Caco-2 (cell line): ENCODE measurements at regions not wholly inside any gene's neighbourhood (a gene's known extent, or its start where the extent isn't known, plus 50 kb on each side); places are given as distances from the start of the nearest gene placed in this dataset.

Experiments used
- BruUV-seq: library from RNA; stranded (reverse); fragments of 400-500 nt; replicated peaks from 2 replicates; lab custom pipeline; 2021; lab: Mats Ljungman, UMichigan
- CTCF ChIA-PET: fragments of 300-600 bp; sonication (Branson Sonifier 250); formaldehyde crosslinking; loops from one replicate; lab custom pipeline; 2022; ENCODE audit warnings: antibody characterized with exemption; lab: Charles Lee
- POLR2A ChIA-PET: fragments of 300-600 bp; sonication (Branson Sonifier 250); formaldehyde crosslinking; loops from one replicate; lab custom pipeline; 2022; ENCODE audit warnings: antibody characterized with exemption; lab: Charles Lee
- DNase-seq, 2 experiments: peaks; one replicate each; pipeline versions ENCODE4 v3.0.0 to v3.0.0-alpha.2; 2020 to 2022
- H3K27me3 ChIP-seq: replicated peaks from 2 replicates; pipeline ENCODE4 v1.6.0; 2011; ENCODE audit warnings: low read length; ENCODE audit not compliant: control insufficient read depth, insufficient read depth
- H3K36me3 ChIP-seq: 2 replicates; pipeline ENCODE4 v1.5.1; 2011; ENCODE audit warnings: low read length; ENCODE audit not compliant: control insufficient read depth, insufficient read depth
- H3K4me1 ChIP-seq: fragments of 250-450 bp; sonication (Bioruptor Pico); 2 replicates; pipeline ENCODE4 v1.5.1; 2020; ENCODE audit warnings: mild to moderate bottlenecking
- H3K4me3 ChIP-seq: 2 replicates; pipeline ENCODE4 v1.5.1; 2011; ENCODE audit warnings: low read depth, mild to moderate bottlenecking, control low read depth, low read length
- H3K9me3 ChIP-seq: fragments of 250-450 bp; sonication (Bioruptor Pico); 2 replicates; pipeline ENCODE4 v1.5.1; 2020; ENCODE audit warnings: mild to moderate bottlenecking, moderate library complexity
- H3K27ac Mint-ChIP-seq: one replicate; pipeline ENCODE4 v1.8.0; 2022; ENCODE audit warnings: mixed read lengths; ENCODE audit not compliant: unreplicated experiment
- H3K27me3 Mint-ChIP-seq: one replicate; pipeline ENCODE4 v1.8.0; 2022; ENCODE audit warnings: mixed read lengths; ENCODE audit not compliant: insufficient read depth, unreplicated experiment
- H3K36me3 Mint-ChIP-seq: one replicate; pipeline ENCODE4 v1.8.0; 2022; ENCODE audit warnings: mild to moderate bottlenecking, mixed read lengths; ENCODE audit not compliant: insufficient read depth, unreplicated experiment
- H3K4me1 Mint-ChIP-seq: one replicate; pipeline ENCODE4 v1.8.0; 2022; ENCODE audit warnings: low read depth, mixed read lengths; ENCODE audit not compliant: unreplicated experiment
- H3K4me3 Mint-ChIP-seq: one replicate; pipeline ENCODE4 v1.8.0; 2022; ENCODE audit warnings: mild to moderate bottlenecking, moderate library complexity, mixed read lengths; ENCODE audit not compliant: unreplicated experiment
- H3K9me3 Mint-ChIP-seq: one replicate; pipeline ENCODE4 v1.8.0; 2022; ENCODE audit warnings: mixed read lengths; ENCODE audit not compliant: unreplicated experiment
- CTCF ChIP-seq, 2 experiments: fragments of 200-600 bp in 1 of 2; IDR thresholded peaks; 1 replicate in 1 of 2; 2 replicates in 1 of 2; pipeline versions ENCODE4 v1.5.1 to v1.8.0; 2011 to 2022; ENCODE audit warnings: antibody characterized with exemption in 1 of 2, control low read depth in 1 of 2, inconsistent platforms in 1 of 2, low read depth in 1 of 2, low read length in 1 of 2, mild to moderate bottlenecking in 1 of 2, moderate library complexity in 1 of 2; ENCODE audit not compliant: insufficient read depth in 1 of 2, severe bottlenecking in 1 of 2, unreplicated experiment in 1 of 2
- intact Hi-C: fragments of 100-400 bp; cut with micrococcal nuclease; formaldehyde crosslinking; loops from one replicate; pipeline ENCODE4 v1.10.0; 2022; ENCODE audit not compliant: unreplicated experiment

DNA sequence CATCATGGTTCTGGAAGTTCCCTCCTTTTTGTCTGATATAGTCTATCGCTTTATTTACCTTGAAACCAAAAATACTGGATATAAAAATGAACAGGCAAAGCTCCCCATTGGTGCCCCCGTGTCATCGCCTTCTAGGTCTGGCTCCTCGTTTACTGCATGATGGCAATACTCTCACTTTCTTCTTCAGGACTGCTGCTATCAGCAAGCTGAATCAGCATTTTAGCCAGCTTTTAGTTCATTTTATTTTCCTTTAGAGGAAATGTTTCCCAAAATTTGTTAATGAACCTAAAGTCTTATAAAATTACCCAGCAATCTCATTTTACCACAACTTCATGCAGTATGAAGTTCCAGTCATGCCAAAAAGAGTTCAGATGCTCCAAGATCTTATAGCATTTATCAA, 80.5 kb downstream of the ZIC3 start:
- Mint-ChIP-seq H3K9me3 (no peaks in the 10 kb centered on the region), H3K4me3 (no peak overlapping the region), H3K4me1 (no peaks in the 10 kb centered on the region), H3K27ac (no peak overlapping the region), H3K27me3 (peaks cover 2% of the 10 kb centered on the region), H3K36me3 (no peaks in the 10 kb centered on the region)
- no TSS peak for BruUV-seq
- Histone ChIP-seq H3K36me3 (no peaks in the 10 kb centered on the region), H3K4me1 (no peaks in the 10 kb centered on the region), H3K4me3 (no peak overlapping the region), H3K27me3 (no peaks in the 10 kb centered on the region), H3K9me3 (no peaks in the 10 kb centered on the region)
- DNase-seq = no peak
- no peak for TF ChIP-seq CTCF (IDR thresholded peaks at IDR 0.05; ENCODE audit: insufficient read depth in 1 of 2, low read depth in 1 of 2, low read length in 1 of 2, severe bottlenecking in 1 of 2, unreplicated experiment in 1 of 2)
- POLR2A ChIA-PET = no interaction called here
- intact Hi-C loops = no loop called here
- CTCF ChIA-PET = no interaction called here

DNA sequence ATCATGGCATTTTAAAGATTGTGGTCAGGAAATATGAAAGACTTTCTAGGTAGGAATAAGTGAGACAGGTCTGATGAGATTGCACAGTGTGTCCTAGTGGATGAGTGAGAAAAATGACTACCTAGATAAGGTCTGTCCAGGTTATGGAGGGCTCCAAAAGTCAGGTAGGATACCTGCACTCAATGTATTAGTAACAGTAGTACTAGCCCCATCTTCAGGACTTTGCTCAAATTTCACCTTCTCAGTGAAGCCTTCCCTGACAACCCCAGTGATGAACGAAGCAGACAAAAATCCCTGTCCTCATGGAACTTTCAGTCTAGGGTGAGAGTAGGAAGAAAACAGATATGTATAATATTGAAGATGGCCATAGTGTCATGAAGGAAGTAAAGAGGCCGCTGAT, 85.7 kb downstream of the ZIC3 start:
- no peak for DNase-seq
- no TSS peak for BruUV-seq
- no peak overlapping the region for H3K4me3 Mint-ChIP-seq
- H3K27ac Mint-ChIP-seq = no peak overlapping the region
- CTCF ChIA-PET = no interaction called here
- H3K9me3 Mint-ChIP-seq = no peaks in the 10 kb centered on the region
- Histone ChIP-seq H3K4me1 (no peaks in the 10 kb centered on the region), H3K36me3 (no peaks in the 10 kb centered on the region), H3K4me3 (no peak overlapping the region), H3K9me3 (no peaks in the 10 kb centered on the region), H3K27me3 (no peaks in the 10 kb centered on the region)
- peaks cover 2% of the 10 kb centered on the region for H3K27me3 Mint-ChIP-seq
- intact Hi-C loops = no loop called here
- no peak for TF ChIP-seq CTCF (IDR thresholded peaks at IDR 0.05; ENCODE audit: insufficient read depth in 1 of 2, low read depth in 1 of 2, low read length in 1 of 2, severe bottlenecking in 1 of 2, unreplicated experiment in 1 of 2)
- H3K36me3 Mint-ChIP-seq = no peaks in the 10 kb centered on the region
- H3K4me1 Mint-ChIP-seq = no peaks in the 10 kb centered on the region
- POLR2A ChIA-PET = no interaction called here

- no peak overlapping the region for H3K4me3 Mint-ChIP-seq
- DNase-seq = no peak
- no peaks in the 10 kb centered on the region for H3K36me3 ChIP-seq
- H3K36me3 Mint-ChIP-seq = no peaks in the 10 kb centered on the region
- no TSS peak for BruUV-seq
- H3K4me1 Mint-ChIP-seq = no peaks in the 10 kb centered on the region
- no peak for TF ChIP-seq CTCF (IDR thresholded peaks at IDR 0.05; ENCODE audit: insufficient read depth in 1 of 2, low read depth in 1 of 2, low read length in 1 of 2, severe bottlenecking in 1 of 2, unreplicated experiment in 1 of 2)
- POLR2A ChIA-PET = no interaction called here
- no peaks in the 10 kb centered on the region for H3K9me3 ChIP-seq
- intact Hi-C loops = no loop called here
- H3K4me1 ChIP-seq = no peaks in the 10 kb centered on the region
- no peaks in the 10 kb centered on the region for H3K27me3 ChIP-seq
- no peak overlapping the region for H3K4me3 ChIP-seq
- H3K9me3 Mint-ChIP-seq = no peaks in the 10 kb centered on the region
- H3K27ac Mint-ChIP-seq = no peak overlapping the region
- CTCF ChIA-PET = no interaction called here
- H3K27me3 Mint-ChIP-seq = peaks cover 2% of the 10 kb centered on the region
These were observed 86.2 kb downstream of the ZIC3 start for GRCh38 chrX:137652086-137652485.
